ENCODE measurements at regions not wholly inside any gene's neighbourhood (a gene's known extent, or its start where the extent isn't known, plus 50 kb on each side); places are given as distances from the start of the nearest gene placed in this dataset.

GRCh38 chr7:97623333-97623732, 108.6 kb upstream of the TAC1 start (continued):
- TF ChIP-seq MAX (IDR thresholded peaks at IDR 0.05; ENCODE audit: low read depth, low read length), result no peak
- TF ChIP-seq, protein P1, sequence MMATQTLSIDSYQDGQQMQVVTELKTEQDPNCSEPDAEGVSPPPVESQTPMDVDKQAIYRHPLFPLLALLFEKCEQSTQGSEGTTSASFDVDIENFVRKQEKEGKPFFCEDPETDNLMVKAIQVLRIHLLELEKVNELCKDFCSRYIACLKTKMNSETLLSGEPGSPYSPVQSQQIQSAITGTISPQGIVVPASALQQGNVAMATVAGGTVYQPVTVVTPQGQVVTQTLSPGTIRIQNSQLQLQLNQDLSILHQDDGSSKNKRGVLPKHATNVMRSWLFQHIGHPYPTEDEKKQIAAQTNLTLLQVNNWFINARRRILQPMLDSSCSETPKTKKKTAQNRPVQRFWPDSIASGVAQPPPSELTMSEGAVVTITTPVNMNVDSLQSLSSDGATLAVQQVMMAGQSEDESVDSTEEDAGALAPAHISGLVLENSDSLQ (IDR thresholded peaks at IDR 0.05), result no peak
- TF ChIP-seq MTA3 (IDR thresholded peaks at IDR 0.05; ENCODE audit: borderline replicate concordance, low read length), result no peak
- no peak for TF ChIP-seq HDGF (IDR thresholded peaks at IDR 0.05)
- TF ChIP-seq MEF2B (IDR thresholded peaks at IDR 0.05; ENCODE audit: partially characterized antibody, poor library complexity, severe bottlenecking), result peak; percentile 85
- no peak for TF ChIP-seq SMARCA5 (IDR thresholded peaks at IDR 0.05)
- peak; percentile 60; the same call in 1 of the 2 replicates for TF ChIP-seq SPI1 (IDR thresholded peaks at IDR 0.05; ENCODE audit: borderline replicate concordance, insufficient read depth, low read depth, low read length)
- peak; percentile 68 for TF ChIP-seq DPF2 (IDR thresholded peaks at IDR 0.05)
- TF ChIP-seq CEBPZ (IDR thresholded peaks at IDR 0.05; ENCODE audit: low read depth, low read length), result no peak
- TF ChIP-seq SMC3 (IDR thresholded peaks at IDR 0.05; ENCODE audit: borderline replicate concordance, low read length), result no peak
- TF ChIP-seq SREBF1 (IDR thresholded peaks at IDR 0.05; ENCODE audit: low read length), result no peak
- TF ChIP-seq, protein P2, sequence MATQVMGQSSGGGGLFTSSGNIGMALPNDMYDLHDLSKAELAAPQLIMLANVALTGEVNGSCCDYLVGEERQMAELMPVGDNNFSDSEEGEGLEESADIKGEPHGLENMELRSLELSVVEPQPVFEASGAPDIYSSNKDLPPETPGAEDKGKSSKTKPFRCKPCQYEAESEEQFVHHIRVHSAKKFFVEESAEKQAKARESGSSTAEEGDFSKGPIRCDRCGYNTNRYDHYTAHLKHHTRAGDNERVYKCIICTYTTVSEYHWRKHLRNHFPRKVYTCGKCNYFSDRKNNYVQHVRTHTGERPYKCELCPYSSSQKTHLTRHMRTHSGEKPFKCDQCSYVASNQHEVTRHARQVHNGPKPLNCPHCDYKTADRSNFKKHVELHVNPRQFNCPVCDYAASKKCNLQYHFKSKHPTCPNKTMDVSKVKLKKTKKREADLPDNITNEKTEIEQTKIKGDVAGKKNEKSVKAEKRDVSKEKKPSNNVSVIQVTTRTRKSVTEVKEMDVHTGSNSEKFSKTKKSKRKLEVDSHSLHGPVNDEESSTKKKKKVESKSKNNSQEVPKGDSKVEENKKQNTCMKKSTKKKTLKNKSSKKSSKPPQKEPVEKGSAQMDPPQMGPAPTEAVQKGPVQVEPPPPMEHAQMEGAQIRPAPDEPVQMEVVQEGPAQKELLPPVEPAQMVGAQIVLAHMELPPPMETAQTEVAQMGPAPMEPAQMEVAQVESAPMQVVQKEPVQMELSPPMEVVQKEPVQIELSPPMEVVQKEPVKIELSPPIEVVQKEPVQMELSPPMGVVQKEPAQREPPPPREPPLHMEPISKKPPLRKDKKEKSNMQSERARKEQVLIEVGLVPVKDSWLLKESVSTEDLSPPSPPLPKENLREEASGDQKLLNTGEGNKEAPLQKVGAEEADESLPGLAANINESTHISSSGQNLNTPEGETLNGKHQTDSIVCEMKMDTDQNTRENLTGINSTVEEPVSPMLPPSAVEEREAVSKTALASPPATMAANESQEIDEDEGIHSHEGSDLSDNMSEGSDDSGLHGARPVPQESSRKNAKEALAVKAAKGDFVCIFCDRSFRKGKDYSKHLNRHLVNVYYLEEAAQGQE (IDR thresholded peaks at IDR 0.05; ENCODE audit: low read depth, low read length), result no peak
- TF ChIP-seq, protein P3, sequence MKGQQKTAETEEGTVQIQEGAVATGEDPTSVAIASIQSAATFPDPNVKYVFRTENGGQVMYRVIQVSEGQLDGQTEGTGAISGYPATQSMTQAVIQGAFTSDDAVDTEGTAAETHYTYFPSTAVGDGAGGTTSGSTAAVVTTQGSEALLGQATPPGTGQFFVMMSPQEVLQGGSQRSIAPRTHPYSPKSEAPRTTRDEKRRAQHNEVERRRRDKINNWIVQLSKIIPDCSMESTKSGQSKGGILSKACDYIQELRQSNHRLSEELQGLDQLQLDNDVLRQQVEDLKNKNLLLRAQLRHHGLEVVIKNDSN (IDR thresholded peaks at IDR 0.05; ENCODE audit: borderline replicate concordance, extremely low read length, insufficient read depth, low read depth, low read length), result no peak
- no peak for TF ChIP-seq HSF1 (IDR thresholded peaks at IDR 0.05; ENCODE audit: low read depth, low read length)
- peak; percentile 86 for TF ChIP-seq MTA2 (IDR thresholded peaks at IDR 0.05; ENCODE audit: low read depth)
- no peak for TF ChIP-seq POLR2A (IDR thresholded peaks at IDR 0.05; ENCODE audit: low read depth, low read length)
- TF ChIP-seq ZNF274 (IDR thresholded peaks at IDR 0.05; ENCODE audit: insufficient read depth, insufficient read length), result no peak
- no peak for TF ChIP-seq RCOR1 (conservative IDR thresholded peaks at IDR 0.05; ENCODE audit: low read depth, low read length)
- no peak for TF ChIP-seq JUND (IDR thresholded peaks at IDR 0.05; ENCODE audit: low read depth, low read length)
- TF ChIP-seq RFX5 (IDR thresholded peaks at IDR 0.05; ENCODE audit: low read depth, low read length), result no peak
- TF ChIP-seq RAD51 (IDR thresholded peaks at IDR 0.05), result 0 out of 2 replicates have a peak, but pooled peaks have one; percentile 14
- TF ChIP-seq BMI1 (IDR thresholded peaks at IDR 0.05; ENCODE audit: borderline replicate concordance), result 0 out of 2 replicates have a peak, but pooled peaks have one; percentile 36
- no peak for TF ChIP-seq CHD4 (IDR thresholded peaks at IDR 0.05)

Measured in GM12878 (cell line).